ENCODE measurements at regions not wholly inside any gene's neighbourhood (a gene's known extent, or its start where the extent isn't known, plus 50 kb on each side); places are given as distances from the start of the nearest gene placed in this dataset.

DNA sequence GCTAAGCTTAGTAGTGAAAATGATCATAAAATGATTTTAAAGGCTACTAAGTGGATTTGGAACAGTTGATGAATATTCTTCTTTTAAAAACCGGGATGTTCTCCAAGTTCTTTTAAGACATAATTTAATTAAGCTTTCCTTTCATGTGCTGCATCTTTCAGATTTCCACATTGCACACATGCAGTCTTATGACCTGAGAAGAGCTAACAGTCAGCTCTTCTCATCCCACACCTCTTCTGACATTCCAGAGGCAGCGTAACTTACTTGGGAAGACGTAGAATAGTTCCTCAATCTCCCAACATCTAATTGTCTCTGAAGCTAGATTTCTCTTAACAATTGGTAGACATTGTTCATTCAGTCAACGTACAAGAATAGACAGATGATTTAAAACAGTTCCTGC is 181.8 kb downstream of the SP3 start:
- TF ChIP-seq, protein P1, sequence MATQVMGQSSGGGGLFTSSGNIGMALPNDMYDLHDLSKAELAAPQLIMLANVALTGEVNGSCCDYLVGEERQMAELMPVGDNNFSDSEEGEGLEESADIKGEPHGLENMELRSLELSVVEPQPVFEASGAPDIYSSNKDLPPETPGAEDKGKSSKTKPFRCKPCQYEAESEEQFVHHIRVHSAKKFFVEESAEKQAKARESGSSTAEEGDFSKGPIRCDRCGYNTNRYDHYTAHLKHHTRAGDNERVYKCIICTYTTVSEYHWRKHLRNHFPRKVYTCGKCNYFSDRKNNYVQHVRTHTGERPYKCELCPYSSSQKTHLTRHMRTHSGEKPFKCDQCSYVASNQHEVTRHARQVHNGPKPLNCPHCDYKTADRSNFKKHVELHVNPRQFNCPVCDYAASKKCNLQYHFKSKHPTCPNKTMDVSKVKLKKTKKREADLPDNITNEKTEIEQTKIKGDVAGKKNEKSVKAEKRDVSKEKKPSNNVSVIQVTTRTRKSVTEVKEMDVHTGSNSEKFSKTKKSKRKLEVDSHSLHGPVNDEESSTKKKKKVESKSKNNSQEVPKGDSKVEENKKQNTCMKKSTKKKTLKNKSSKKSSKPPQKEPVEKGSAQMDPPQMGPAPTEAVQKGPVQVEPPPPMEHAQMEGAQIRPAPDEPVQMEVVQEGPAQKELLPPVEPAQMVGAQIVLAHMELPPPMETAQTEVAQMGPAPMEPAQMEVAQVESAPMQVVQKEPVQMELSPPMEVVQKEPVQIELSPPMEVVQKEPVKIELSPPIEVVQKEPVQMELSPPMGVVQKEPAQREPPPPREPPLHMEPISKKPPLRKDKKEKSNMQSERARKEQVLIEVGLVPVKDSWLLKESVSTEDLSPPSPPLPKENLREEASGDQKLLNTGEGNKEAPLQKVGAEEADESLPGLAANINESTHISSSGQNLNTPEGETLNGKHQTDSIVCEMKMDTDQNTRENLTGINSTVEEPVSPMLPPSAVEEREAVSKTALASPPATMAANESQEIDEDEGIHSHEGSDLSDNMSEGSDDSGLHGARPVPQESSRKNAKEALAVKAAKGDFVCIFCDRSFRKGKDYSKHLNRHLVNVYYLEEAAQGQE (IDR thresholded peaks at IDR 0.05; ENCODE audit: insufficient replicate concordance, low read depth), result no peak
- no peak for TF ChIP-seq SPI1 (IDR thresholded peaks at IDR 0.05; ENCODE audit: borderline replicate concordance, low read depth)
